ENCODE measurements at regions not wholly inside any gene's neighbourhood (a gene's known extent, or its start where the extent isn't known, plus 50 kb on each side); places are given as distances from the start of the nearest gene placed in this dataset.

DNA sequence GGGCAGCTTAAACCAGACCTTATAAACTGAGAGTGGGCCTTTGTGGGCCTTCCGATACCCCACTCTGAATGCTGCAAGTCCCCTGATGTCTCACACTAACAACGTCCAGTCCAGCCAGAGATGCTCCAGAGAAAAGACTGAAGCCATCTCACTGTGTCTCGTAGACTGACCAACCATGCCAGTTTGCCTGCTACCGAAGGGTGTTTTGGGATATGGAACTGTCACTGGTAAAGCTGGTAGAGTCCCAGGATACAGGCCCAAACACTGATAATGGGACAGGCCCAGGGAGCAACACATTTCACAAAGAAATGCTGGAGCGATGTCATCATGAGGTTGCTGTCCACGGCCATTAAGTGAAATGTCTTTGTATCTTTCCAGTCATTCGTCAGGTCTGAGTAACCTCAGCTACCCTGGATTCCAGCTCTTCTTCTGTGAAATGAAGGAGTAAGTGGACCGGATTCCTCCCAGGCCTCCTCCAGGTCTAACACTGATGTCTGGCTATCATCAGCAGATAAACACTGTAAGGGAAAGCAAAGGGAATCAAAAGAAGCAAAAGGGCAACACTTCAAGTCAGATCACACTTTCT lies 81.6 kb downstream of the SLC5A7 start:
- no peaks in the 10 kb centered on the region for H3K9me3 Mint-ChIP-seq (ENCODE audit: unreplicated experiment)
- no peaks in the 10 kb centered on the region for H3K27me3 Mint-ChIP-seq (ENCODE audit: unreplicated experiment)
- TF ChIP-seq, protein P1, sequence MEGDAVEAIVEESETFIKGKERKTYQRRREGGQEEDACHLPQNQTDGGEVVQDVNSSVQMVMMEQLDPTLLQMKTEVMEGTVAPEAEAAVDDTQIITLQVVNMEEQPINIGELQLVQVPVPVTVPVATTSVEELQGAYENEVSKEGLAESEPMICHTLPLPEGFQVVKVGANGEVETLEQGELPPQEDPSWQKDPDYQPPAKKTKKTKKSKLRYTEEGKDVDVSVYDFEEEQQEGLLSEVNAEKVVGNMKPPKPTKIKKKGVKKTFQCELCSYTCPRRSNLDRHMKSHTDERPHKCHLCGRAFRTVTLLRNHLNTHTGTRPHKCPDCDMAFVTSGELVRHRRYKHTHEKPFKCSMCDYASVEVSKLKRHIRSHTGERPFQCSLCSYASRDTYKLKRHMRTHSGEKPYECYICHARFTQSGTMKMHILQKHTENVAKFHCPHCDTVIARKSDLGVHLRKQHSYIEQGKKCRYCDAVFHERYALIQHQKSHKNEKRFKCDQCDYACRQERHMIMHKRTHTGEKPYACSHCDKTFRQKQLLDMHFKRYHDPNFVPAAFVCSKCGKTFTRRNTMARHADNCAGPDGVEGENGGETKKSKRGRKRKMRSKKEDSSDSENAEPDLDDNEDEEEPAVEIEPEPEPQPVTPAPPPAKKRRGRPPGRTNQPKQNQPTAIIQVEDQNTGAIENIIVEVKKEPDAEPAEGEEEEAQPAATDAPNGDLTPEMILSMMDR (IDR thresholded peaks at IDR 0.05; ENCODE audit: unreplicated experiment), result no peak
- DNase-seq (ENCODE audit: low spot score), result no peak
- no peak overlapping the region for H3K27ac Mint-ChIP-seq (ENCODE audit: unreplicated experiment)
- H3K4me3 Mint-ChIP-seq (ENCODE audit: unreplicated experiment), result no peak overlapping the region
- no peaks in the 10 kb centered on the region for H3K4me1 Mint-ChIP-seq (ENCODE audit: unreplicated experiment)
- peaks cover 3% of the 10 kb centered on the region for H3K36me3 Mint-ChIP-seq (ENCODE audit: low read depth, unreplicated experiment)

DNA sequence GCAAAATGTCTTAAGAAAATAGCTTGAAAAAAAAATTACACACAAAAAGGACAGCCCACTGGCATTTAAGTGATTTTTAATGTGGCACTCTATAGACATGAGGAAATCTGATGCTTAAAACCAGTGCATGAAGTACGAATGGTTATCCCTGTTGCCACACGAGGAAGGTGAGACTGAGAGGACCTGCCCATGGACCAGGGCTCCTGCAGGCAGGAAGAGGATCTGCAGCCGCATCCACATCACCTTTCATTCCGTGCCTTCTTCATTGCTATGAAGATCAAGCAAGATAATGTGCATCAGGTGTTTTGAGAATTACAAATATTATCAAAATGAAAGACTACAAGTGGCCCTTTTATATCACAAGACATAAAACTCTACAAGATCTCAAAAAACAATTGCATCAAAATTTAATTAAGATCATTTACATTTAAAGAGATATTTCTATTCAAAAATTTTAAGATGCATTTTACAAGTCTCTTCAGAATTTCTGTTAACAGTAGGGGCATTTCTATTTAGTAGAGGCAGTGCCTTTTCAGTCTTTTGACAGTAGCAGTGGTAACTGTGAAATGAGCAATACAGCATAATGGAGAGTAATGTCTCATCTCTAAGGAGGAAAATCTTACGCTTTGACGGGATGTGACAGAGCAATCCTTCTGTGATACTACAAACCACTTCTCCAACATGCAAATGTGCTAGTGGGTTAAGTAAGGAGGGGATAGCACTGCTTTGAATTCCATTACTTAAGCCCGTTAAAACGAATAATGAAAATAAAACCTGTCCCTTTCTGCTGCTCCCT lies 83.4 kb downstream of the SLC5A7 start:
- Mint-ChIP-seq H3K4me3 (ENCODE audit: unreplicated experiment) (no peak overlapping the region), H3K4me1 (ENCODE audit: unreplicated experiment) (no peaks in the 10 kb centered on the region), H3K36me3 (ENCODE audit: low read depth, unreplicated experiment) (peaks cover 3% of the 10 kb centered on the region), H3K9me3 (ENCODE audit: unreplicated experiment) (no peaks in the 10 kb centered on the region), H3K27me3 (ENCODE audit: unreplicated experiment) (no peaks in the 10 kb centered on the region), H3K27ac (ENCODE audit: unreplicated experiment) (no peak overlapping the region)
- no peak for DNase-seq (ENCODE audit: low spot score)
- TF ChIP-seq, protein P1 (IDR thresholded peaks at IDR 0.05; ENCODE audit: unreplicated experiment), result no peak

DNA sequence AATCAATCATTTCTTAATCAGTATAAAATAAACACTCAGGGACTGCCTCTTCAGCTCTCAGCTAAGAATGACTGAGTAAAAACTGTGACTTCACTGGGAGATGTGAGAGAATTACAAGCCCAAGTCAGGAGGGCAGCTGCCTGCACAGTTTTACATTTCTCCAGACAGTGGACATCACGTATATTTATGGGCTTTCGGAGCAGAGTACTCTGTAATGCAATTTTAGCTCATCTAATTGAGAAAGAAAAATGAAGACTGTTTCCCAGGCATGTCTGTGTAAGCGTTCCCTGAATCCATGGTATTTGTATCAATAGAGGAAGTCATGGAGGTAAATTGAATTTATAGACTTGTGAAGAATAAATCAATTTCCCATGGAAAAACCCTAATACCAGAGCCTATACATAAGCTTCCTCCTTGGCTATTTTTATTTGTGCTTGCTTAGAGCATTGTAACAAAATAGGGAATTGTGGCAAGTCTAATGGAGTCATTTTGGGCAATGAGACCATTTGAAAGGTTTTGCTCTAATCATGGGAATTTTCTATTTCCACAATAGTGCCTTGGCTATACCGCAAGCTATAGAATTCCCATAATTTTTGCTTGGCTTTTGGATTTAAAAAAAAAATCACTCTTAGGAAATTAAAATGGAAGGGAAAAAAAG lies 87.2 kb downstream of the SLC5A7 start:
- H3K27me3 Mint-ChIP-seq (ENCODE audit: unreplicated experiment), result no peaks in the 10 kb centered on the region

DNA sequence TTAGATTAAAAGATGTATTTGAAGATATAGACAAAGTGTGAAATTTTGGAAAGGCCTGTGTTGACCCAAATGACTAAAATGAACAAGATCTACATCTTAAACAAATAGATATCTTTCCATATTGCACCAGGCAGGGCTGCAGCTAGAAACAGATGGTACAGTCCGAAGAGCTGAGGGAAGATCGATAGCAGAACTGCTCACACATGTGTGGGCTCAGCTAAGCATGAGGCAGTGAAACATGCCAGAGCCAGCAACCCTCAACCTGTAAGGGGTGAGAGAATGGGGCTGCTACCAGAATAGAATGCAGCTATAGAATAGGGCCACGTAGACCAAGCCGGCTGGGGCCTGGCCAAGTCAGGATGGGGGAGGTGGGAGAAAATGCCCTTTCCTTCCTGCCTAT lies 87.8 kb downstream of the SLC5A7 start:
- H3K27me3 Mint-ChIP-seq (ENCODE audit: unreplicated experiment), result no peaks in the 10 kb centered on the region
- H3K27ac Mint-ChIP-seq (ENCODE audit: unreplicated experiment), result no peak overlapping the region
- no peak for DNase-seq (ENCODE audit: low spot score)
- no peak overlapping the region for H3K4me3 Mint-ChIP-seq (ENCODE audit: unreplicated experiment)
- no peaks in the 10 kb centered on the region for H3K4me1 Mint-ChIP-seq (ENCODE audit: unreplicated experiment)
- TF ChIP-seq, protein P1 (IDR thresholded peaks at IDR 0.05; ENCODE audit: unreplicated experiment), result no peak
- no peaks in the 10 kb centered on the region for H3K36me3 Mint-ChIP-seq (ENCODE audit: low read depth, unreplicated experiment)
- H3K9me3 Mint-ChIP-seq (ENCODE audit: unreplicated experiment), result no peaks in the 10 kb centered on the region

More for the DNA sequence above, 87.2 kb downstream of the SLC5A7 start:
- Mint-ChIP-seq H3K4me3 (ENCODE audit: unreplicated experiment) (no peak overlapping the region), H3K4me1 (ENCODE audit: unreplicated experiment) (no peaks in the 10 kb centered on the region), H3K36me3 (ENCODE audit: low read depth, unreplicated experiment) (no peaks in the 10 kb centered on the region), H3K9me3 (ENCODE audit: unreplicated experiment) (no peaks in the 10 kb centered on the region), H3K27ac (ENCODE audit: unreplicated experiment) (no peak overlapping the region)
- TF ChIP-seq, protein P1 (IDR thresholded peaks at IDR 0.05; ENCODE audit: unreplicated experiment), result no peak
- DNase-seq (ENCODE audit: low spot score), result no peak

DNA sequence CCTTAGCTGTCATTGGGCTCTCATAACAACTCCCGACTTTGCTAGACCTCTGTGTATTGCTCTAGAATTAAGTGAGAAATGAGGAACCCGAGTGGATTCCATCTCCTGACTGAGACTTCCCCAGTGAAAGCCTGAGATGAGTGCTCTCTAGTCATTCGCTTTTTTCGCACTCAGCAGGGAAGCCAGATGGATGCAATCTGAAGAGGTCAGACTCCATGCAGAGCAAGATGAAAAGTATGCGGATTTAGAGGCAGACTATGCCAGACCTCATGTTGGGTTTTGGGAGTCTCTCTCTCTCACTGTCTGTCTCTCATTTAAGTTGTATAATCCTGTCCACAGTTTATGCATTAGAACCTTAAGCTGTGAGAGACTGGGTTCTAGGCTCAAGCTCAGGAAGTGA lies 88.6 kb downstream of the SLC5A7 start:
- Mint-ChIP-seq H3K9me3 (ENCODE audit: unreplicated experiment) (no peaks in the 10 kb centered on the region), H3K36me3 (ENCODE audit: low read depth, unreplicated experiment) (no peaks in the 10 kb centered on the region), H3K27me3 (ENCODE audit: unreplicated experiment) (no peaks in the 10 kb centered on the region), H3K27ac (ENCODE audit: unreplicated experiment) (no peak overlapping the region), H3K4me1 (ENCODE audit: unreplicated experiment) (no peaks in the 10 kb centered on the region), H3K4me3 (ENCODE audit: unreplicated experiment) (no peak overlapping the region)
- no peak for DNase-seq (ENCODE audit: low spot score)
- TF ChIP-seq, protein P1 (IDR thresholded peaks at IDR 0.05; ENCODE audit: unreplicated experiment), result no peak

Measured in endothelial cell (in vitro differentiated cells).